ENCODE measurements at regions not wholly inside any gene's neighbourhood (a gene's known extent, or its start where the extent isn't known, plus 50 kb on each side); places are given as distances from the start of the nearest gene placed in this dataset.

DNA sequence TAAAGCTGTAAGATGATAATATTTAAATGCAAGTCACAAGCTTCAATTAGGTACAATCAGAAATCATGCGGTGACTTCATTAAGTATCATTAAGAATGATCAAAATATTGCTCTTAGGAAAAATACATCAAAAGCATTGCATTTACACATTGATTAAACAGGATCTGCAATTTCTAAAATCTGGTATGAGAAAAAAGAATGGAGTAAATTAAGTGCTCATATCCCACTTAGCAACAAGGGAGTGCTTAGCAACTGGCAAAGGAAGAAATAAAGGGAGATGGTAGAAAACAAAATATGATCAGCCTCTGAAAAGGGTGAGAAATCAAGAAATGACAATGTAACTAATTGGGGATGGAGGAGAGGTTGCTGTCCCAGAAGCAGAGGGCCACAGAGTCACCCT, 1918.2 kb upstream of the PIK3C3 start:
- H3K27ac ChIP-seq (ENCODE audit: low read depth, low read length): no peak overlapping the region
- H2AFZ ChIP-seq (ENCODE audit: low read length): no peak overlapping the region
- no peak overlapping the region for H3K14ac ChIP-seq (ENCODE audit: insufficient read length)
- POLR2A ChIA-PET (ENCODE audit: partially characterized antibody): no interaction called here
- no peaks in the 10 kb centered on the region for H3K27me3 ChIP-seq (replicated peaks in 1 of 4; ENCODE audit: control insufficient read depth in 3 of 4, extremely low read depth in 1 of 4, insufficient read depth in 3 of 4, low read length in 3 of 4)
- H2BK12ac ChIP-seq (ENCODE audit: low read depth, low read length): no peak overlapping the region
- H3K23me2 ChIP-seq (ENCODE audit: low read depth, low read length): no peaks in the 10 kb centered on the region
- no peaks in the 10 kb centered on the region for H3K4me1 ChIP-seq (replicated peaks in 1 of 4; ENCODE audit: control insufficient read depth in 3 of 4, insufficient read depth in 4 of 4, low read length in 3 of 4)
- H3K23ac ChIP-seq (ENCODE audit: insufficient read length): no peak overlapping the region
- no peak overlapping the region for H3K9ac ChIP-seq (replicated peaks in 1 of 4; ENCODE audit: extremely low read depth in 1 of 4, low read depth in 3 of 4, low read length in 3 of 4)
- no peak overlapping the region for H2BK20ac ChIP-seq (ENCODE audit: low read length)
- no peak overlapping the region for H3K56ac ChIP-seq (replicated peaks; ENCODE audit: insufficient read length, low read depth, low read length)
- no peak overlapping the region for H2AK5ac ChIP-seq (ENCODE audit: low read depth, low read length)
- no peak overlapping the region for H3K4me3 ChIP-seq (ENCODE audit: extremely low read depth in 1 of 4, insufficient read depth in 2 of 4, low read depth in 3 of 4, low read length in 4 of 4)
- CTCF ChIA-PET (ENCODE audit: partially characterized antibody): no interaction called here
- H3K9me3 ChIP-seq (ENCODE audit: insufficient read depth in 2 of 2, low read depth in 1 of 2, low read length in 1 of 2): no peaks in the 10 kb centered on the region
- no peak overlapping the region for H4K8ac ChIP-seq (ENCODE audit: extremely low read depth, insufficient read depth, low read length)
- no peak overlapping the region for H3K4me2 ChIP-seq (ENCODE audit: insufficient read depth in 1 of 2, low read depth in 2 of 2, low read length in 2 of 2)
- no peaks in the 10 kb centered on the region for H4K20me1 ChIP-seq (replicated peaks in 1 of 2; ENCODE audit: control insufficient read depth in 1 of 2, insufficient read depth in 2 of 2, low read length in 2 of 2)
- no peaks in the 10 kb centered on the region for H3K79me2 ChIP-seq (ENCODE audit: control insufficient read depth in 1 of 2, insufficient read depth in 2 of 2, low read length in 2 of 2)
- no peak for DNase-seq (ENCODE audit: low read depth in 1 of 2, low spot score in 2 of 2)
- no peak overlapping the region for H2BK5ac ChIP-seq (ENCODE audit: low read depth, low read length)
- H2BK120ac ChIP-seq (replicated peaks; ENCODE audit: low read depth, low read length): no peak overlapping the region
- H4K91ac ChIP-seq (replicated peaks; ENCODE audit: insufficient read length, low read length): no peak overlapping the region
- H3K18ac ChIP-seq (ENCODE audit: extremely low read depth, low read length): no peak overlapping the region
- no peaks in the 10 kb centered on the region for H3K79me1 ChIP-seq (ENCODE audit: low read depth, low read length)
- WGBS, 2 experiments (ENCODE audit: extremely low coverage in 1 of 2, insufficient coverage in 1 of 2, insufficient read length in 1 of 2, insufficient replicate concordance in 2 of 2, low coverage in 1 of 2, low lambda C conversion rate in 2 of 2, missing lambda C conversion rate in 1 of 2): 93% methylated on average over 1 of the region's 1 CpG; no CpG with 5 or more reads in 1 of the 2 experiments
- no peak overlapping the region for H3K4ac ChIP-seq (replicated peaks; ENCODE audit: insufficient read length, low read depth, low read length)
- no peak for FAIRE-seq
- H4K5ac ChIP-seq (ENCODE audit: insufficient read length, low read depth, low read length): no peak overlapping the region
- no peaks in the 10 kb centered on the region for H3K36me3 ChIP-seq (ENCODE audit: control insufficient read depth in 2 of 4, insufficient read depth in 4 of 4, low read length in 3 of 4)
- H2BK15ac ChIP-seq (ENCODE audit: low read length): no peak overlapping the region
- TF ChIP-seq GTF2F1 (IDR thresholded peaks at IDR 0.05; ENCODE audit: borderline replicate concordance, low read depth, low read length): no peak
- TF ChIP-seq ASH2L (IDR thresholded peaks at IDR 0.05; ENCODE audit: low read length): no peak
- no peak for TF ChIP-seq SIX5 (IDR thresholded peaks at IDR 0.05; ENCODE audit: low read depth, low read length)

Data from H1 (cell line).